CD14-positive monocyte (primary cell): ENCODE measurements at regions not wholly inside any gene's neighbourhood (a gene's known extent, or its start where the extent isn't known, plus 50 kb on each side); places are given as distances from the start of the nearest gene placed in this dataset.

Experiments
- DNase-seq, 3 donors: peaks; one replicate each; pipeline ENCODE4 v3.0.0-alpha.2; 2011 to 2022
- H2AFZ ChIP-seq: 2 replicates; pipeline ENCODE4 v1.6.0; 2012; ENCODE audit warnings: mild to moderate bottlenecking, low read depth, low read length, inconsistent platforms; ENCODE audit not compliant: insufficient read depth, poor library complexity, severe bottlenecking
- H3K27ac ChIP-seq, 2 donors: 1 replicate in 1 of 2; 2 replicates in 1 of 2; pipeline ENCODE4 v1.5.1; 2012 to 2013; ENCODE audit warnings: low read length in 2 of 2, control low read depth in 1 of 2, inconsistent platforms in 1 of 2, low read depth in 1 of 2, mild to moderate bottlenecking in 1 of 2
- H3K27me3 ChIP-seq, 2 donors: one replicate each; pipeline versions ENCODE4 v1.6.0 to v1.6.1; 2011 to 2013; ENCODE audit warnings: low read length in 2 of 2; ENCODE audit not compliant: control insufficient read depth in 2 of 2, insufficient read depth in 2 of 2
- H3K36me3 ChIP-seq, 2 donors: replicated peaks in 1 of 2; 1 replicate in 1 of 2; 2 replicates in 1 of 2; pipeline versions ENCODE4 v1.5.1 to v1.6.1; 2012 to 2013; ENCODE audit warnings: low read length in 2 of 2, control low read depth in 1 of 2, inconsistent platforms in 1 of 2, mild to moderate bottlenecking in 1 of 2; ENCODE audit not compliant: insufficient read depth in 2 of 2, control insufficient read depth in 1 of 2
- H3K4me1 ChIP-seq, 2 donors: 1 replicate in 1 of 2; 2 replicates in 1 of 2; pipeline versions ENCODE4 v1.5.1 to v1.6.1; 2012 to 2013; ENCODE audit warnings: low read length in 2 of 2, control low read depth in 1 of 2, inconsistent platforms in 1 of 2, mild to moderate bottlenecking in 1 of 2, moderate library complexity in 1 of 2; ENCODE audit not compliant: insufficient read depth in 2 of 2, control insufficient read depth in 1 of 2
- H3K4me2 ChIP-seq: replicated peaks from 2 replicates; pipeline ENCODE3; 2012; ENCODE audit warnings: low read length, moderate library complexity, mild to moderate bottlenecking; ENCODE audit not compliant: poor library complexity, severe bottlenecking; ENCODE audit errors: extremely low read depth
- H3K4me3 ChIP-seq, 3 experiments: fragments of 200-600 bp in 1 of 3; sonication (generic) in 1 of 3; replicated peaks in 1 of 3; 1 replicate in 2 of 3; 2 replicates in 1 of 3; pipeline ENCODE4 v1.5.1; 2011 to 2013; ENCODE audit warnings: low read length in 3 of 3, mild to moderate bottlenecking in 3 of 3, control low read depth in 2 of 3, low read depth in 2 of 3, inconsistent platforms in 1 of 3, moderate library complexity in 1 of 3
- H3K79me2 ChIP-seq: 2 replicates; pipeline ENCODE4 v1.6.0; 2012; ENCODE audit warnings: mild to moderate bottlenecking, control low read depth, inconsistent platforms, low read length, moderate library complexity; ENCODE audit not compliant: insufficient read depth
- H3K9ac ChIP-seq: 2 replicates; pipeline ENCODE4 v1.6.0; 2017; ENCODE audit warnings: low read length, mild to moderate bottlenecking; ENCODE audit not compliant: insufficient read depth, poor library complexity, severe bottlenecking
- H3K9me3 ChIP-seq, 2 donors: replicated peaks in 1 of 2; 1 replicate in 1 of 2; 2 replicates in 1 of 2; pipeline versions ENCODE4 v1.5.1 to v1.6.1; 2012 to 2013; ENCODE audit warnings: low read length in 2 of 2, control low read depth in 1 of 2; ENCODE audit not compliant: control insufficient read depth in 1 of 2, insufficient read depth in 1 of 2
- H4K20me1 ChIP-seq: 2 replicates; pipeline ENCODE4 v1.6.0; 2012; ENCODE audit warnings: mild to moderate bottlenecking, low read length, control low read depth, moderate library complexity; ENCODE audit not compliant: insufficient read depth
- H3K27ac Mint-ChIP-seq, 7 donors: one replicate each; pipeline ENCODE4 v1.8.0; 2020; ENCODE audit warnings: mild to moderate bottlenecking in 7 of 7, mixed read lengths in 7 of 7, moderate library complexity in 6 of 7, inconsistent platforms in 2 of 7
- H3K27me3 Mint-ChIP-seq, 3 donors: one replicate each; pipeline ENCODE4 v1.8.0; 2021 to 2022; ENCODE audit warnings: low read depth in 3 of 3, mild to moderate bottlenecking in 3 of 3, mixed read lengths in 3 of 3, moderate library complexity in 3 of 3, inconsistent platforms in 1 of 3
- H3K36me3 Mint-ChIP-seq, 2 donors: one replicate each; pipeline ENCODE4 v1.8.0; 2020; ENCODE audit warnings: mixed read lengths in 2 of 2, inconsistent platforms in 1 of 2, mild to moderate bottlenecking in 1 of 2
- H3K4me1 Mint-ChIP-seq: one replicate; pipeline ENCODE4 v1.8.0; 2020; ENCODE audit warnings: mild to moderate bottlenecking, mixed read lengths
- H3K4me3 Mint-ChIP-seq, 2 donors: one replicate each; pipeline ENCODE4 v1.8.0; 2020; ENCODE audit warnings: mild to moderate bottlenecking in 2 of 2, mixed read lengths in 2 of 2, moderate library complexity in 1 of 2
- H3K9me3 Mint-ChIP-seq, 7 donors: one replicate each; pipeline ENCODE4 v1.8.0; 2020 to 2022; ENCODE audit warnings: mixed read lengths in 7 of 7, mild to moderate bottlenecking in 6 of 7, moderate library complexity in 6 of 7, inconsistent platforms in 2 of 7
- WGBS: methylation state at CpG from one replicate; pipeline ENCODE4 v1.1.5; 2013; ENCODE audit warnings: missing lambda C conversion rate; ENCODE audit not compliant: insufficient coverage; 5-methylcytosine and 5-hydroxymethylcytosine counted together
- intact Hi-C, 2 donors: fragments of 100-400 bp; cut with micrococcal nuclease; formaldehyde crosslinking; loops; one replicate each; pipeline versions ENCODE4 v1.15.0 to v1.15.1; 2023
- TF ChIP-seq, protein P1 (sequence below): fragments of 200-600 bp; IDR thresholded peaks from one replicate; pipeline ENCODE4 v1.8.0; 2022; ENCODE audit warnings: antibody characterized with exemption, mild to moderate bottlenecking

DNA sequence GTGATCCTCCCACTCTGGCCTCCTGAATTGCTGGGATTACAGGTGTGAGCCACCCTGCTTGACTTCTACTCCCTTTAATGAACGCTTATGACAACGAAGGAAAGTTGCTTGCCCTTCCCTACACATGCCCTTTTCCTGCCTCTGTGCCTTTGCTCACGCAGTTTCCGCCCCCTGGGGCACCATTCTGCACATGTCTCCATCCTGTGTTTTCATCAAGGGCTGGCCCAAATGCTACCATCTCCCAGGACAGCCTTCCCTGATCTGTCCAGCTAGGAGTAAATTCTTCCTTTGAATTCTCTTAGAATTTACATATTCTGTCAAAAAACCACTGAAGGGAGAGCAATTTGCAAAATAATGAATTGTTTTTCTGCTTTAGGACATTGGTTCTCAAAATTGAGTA lies 50.0 kb upstream of the KMT2C start:
- H3K4me1 ChIP-seq: peaks cover 0 to 7% of the 10 kb centered on the region in 2 donors
- H3K27ac ChIP-seq: peak overlapping the region in 1 of 2 donors; percentile 4
- no peak for DNase-seq
- H4K20me1 ChIP-seq: no peaks in the 10 kb centered on the region
- no peaks in the 10 kb centered on the region for H3K36me3 Mint-ChIP-seq
- H3K27me3 Mint-ChIP-seq: peaks cover 2 to 4% (median 3%) of the 10 kb centered on the region in 3 donors
- no peaks in the 10 kb centered on the region for H3K27me3 ChIP-seq
- peak overlapping the region in 1 of 7 donors; percentile 74 for H3K27ac Mint-ChIP-seq
- H3K9ac ChIP-seq: no peak overlapping the region
- H3K79me2 ChIP-seq: no peaks in the 10 kb centered on the region
- H3K36me3 ChIP-seq: no peaks in the 10 kb centered on the region
- peaks cover 0 to 5% (median 0%) of the 10 kb centered on the region in 7 donors for H3K9me3 Mint-ChIP-seq
- H3K4me1 Mint-ChIP-seq: peaks cover 7% of the 10 kb centered on the region
- no peak overlapping the region for H3K4me2 ChIP-seq
- no peak overlapping the region for H2AFZ ChIP-seq
- no peak overlapping the region for H3K4me3 ChIP-seq
- TF ChIP-seq, protein P1, sequence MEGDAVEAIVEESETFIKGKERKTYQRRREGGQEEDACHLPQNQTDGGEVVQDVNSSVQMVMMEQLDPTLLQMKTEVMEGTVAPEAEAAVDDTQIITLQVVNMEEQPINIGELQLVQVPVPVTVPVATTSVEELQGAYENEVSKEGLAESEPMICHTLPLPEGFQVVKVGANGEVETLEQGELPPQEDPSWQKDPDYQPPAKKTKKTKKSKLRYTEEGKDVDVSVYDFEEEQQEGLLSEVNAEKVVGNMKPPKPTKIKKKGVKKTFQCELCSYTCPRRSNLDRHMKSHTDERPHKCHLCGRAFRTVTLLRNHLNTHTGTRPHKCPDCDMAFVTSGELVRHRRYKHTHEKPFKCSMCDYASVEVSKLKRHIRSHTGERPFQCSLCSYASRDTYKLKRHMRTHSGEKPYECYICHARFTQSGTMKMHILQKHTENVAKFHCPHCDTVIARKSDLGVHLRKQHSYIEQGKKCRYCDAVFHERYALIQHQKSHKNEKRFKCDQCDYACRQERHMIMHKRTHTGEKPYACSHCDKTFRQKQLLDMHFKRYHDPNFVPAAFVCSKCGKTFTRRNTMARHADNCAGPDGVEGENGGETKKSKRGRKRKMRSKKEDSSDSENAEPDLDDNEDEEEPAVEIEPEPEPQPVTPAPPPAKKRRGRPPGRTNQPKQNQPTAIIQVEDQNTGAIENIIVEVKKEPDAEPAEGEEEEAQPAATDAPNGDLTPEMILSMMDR: no peak
- H3K4me3 Mint-ChIP-seq: no peak overlapping the region
- intact Hi-C loops: no loop called here
- 89% methylated on average over 4 of the region's 4 CpGs for WGBS
- no peaks in the 10 kb centered on the region for H3K9me3 ChIP-seq
